IMR-90 (cell line): ENCODE measurements at regions not wholly inside any gene's neighbourhood (a gene's known extent, or its start where the extent isn't known, plus 50 kb on each side); places are given as distances from the start of the nearest gene placed in this dataset.

Source experiments
- BHLHE40 ChIP-seq: fragments of 150-350 bp; IDR thresholded peaks from 2 replicates; pipeline ENCODE4 v1.6.1; 2016; ENCODE audit warnings: mild to moderate bottlenecking, low read depth, low read length
- CEBPB ChIP-seq: IDR thresholded peaks from 2 replicates; pipeline ENCODE4 v1.6.1; 2012; ENCODE audit warnings: low read depth, low read length, improper control_type of control experiment
- CHD1 ChIP-seq: IDR thresholded peaks from 2 replicates; pipeline ENCODE4 v1.6.1; 2012; ENCODE audit warnings: low read depth, low read length, improper control_type of control experiment
- CTCF ChIP-seq: conservative IDR thresholded peaks from 2 replicates; pipeline ENCODE4 v1.5.1; 2012; ENCODE audit warnings: mild to moderate bottlenecking, low read depth, low read length, improper control_type of control experiment
- ELK1 ChIP-seq: fragments of 150-350 bp; IDR thresholded peaks from 2 replicates; pipeline ENCODE4 v1.6.1; 2016; ENCODE audit warnings: low read depth, mild to moderate bottlenecking, low read length, moderate library complexity, borderline replicate concordance
- FOS ChIP-seq: fragments of 150-350 bp; IDR thresholded peaks from 2 replicates; pipeline ENCODE4 v1.6.1; 2016; ENCODE audit warnings: low read depth, low read length
- MAZ ChIP-seq: IDR thresholded peaks from 2 replicates; pipeline ENCODE4 v1.6.1; 2012; ENCODE audit warnings: low read depth, mild to moderate bottlenecking, low read length, improper control_type of control experiment, moderate library complexity, borderline replicate concordance
- MXI1 ChIP-seq: IDR thresholded peaks from 2 replicates; pipeline ENCODE4 v1.6.1; 2012; ENCODE audit warnings: low read depth, mild to moderate bottlenecking, low read length, moderate library complexity, borderline replicate concordance
- POLR2A ChIP-seq: IDR thresholded peaks from 2 replicates; pipeline ENCODE4 v1.6.1; 2012; ENCODE audit warnings: mild to moderate bottlenecking, low read depth, low read length
- RAD21 ChIP-seq: IDR thresholded peaks from 2 replicates; pipeline ENCODE4 v1.6.1; 2012; ENCODE audit warnings: low read length, improper control_type of control experiment
- RCOR1 ChIP-seq: IDR thresholded peaks from 2 replicates; pipeline ENCODE4 v1.6.1; 2012; ENCODE audit warnings: mild to moderate bottlenecking, low read length, improper control_type of control experiment; ENCODE audit not compliant: insufficient replicate concordance
- RFX5 ChIP-seq: IDR thresholded peaks from 2 replicates; pipeline ENCODE4 v1.8.0; 2012; ENCODE audit warnings: low read depth, mild to moderate bottlenecking, low read length, moderate library complexity
- SMC3 ChIP-seq: fragments of 150-350 bp; IDR thresholded peaks from 2 replicates; pipeline ENCODE4 v1.6.1; 2016; ENCODE audit warnings: low read depth, mild to moderate bottlenecking, antibody characterized with exemption, low read length, moderate library complexity
- USF2 ChIP-seq: fragments of 150-350 bp; IDR thresholded peaks from 2 replicates; pipeline ENCODE4 v1.6.1; 2017; ENCODE audit warnings: mild to moderate bottlenecking, antibody characterized with exemption, low read length, low read depth

DNA sequence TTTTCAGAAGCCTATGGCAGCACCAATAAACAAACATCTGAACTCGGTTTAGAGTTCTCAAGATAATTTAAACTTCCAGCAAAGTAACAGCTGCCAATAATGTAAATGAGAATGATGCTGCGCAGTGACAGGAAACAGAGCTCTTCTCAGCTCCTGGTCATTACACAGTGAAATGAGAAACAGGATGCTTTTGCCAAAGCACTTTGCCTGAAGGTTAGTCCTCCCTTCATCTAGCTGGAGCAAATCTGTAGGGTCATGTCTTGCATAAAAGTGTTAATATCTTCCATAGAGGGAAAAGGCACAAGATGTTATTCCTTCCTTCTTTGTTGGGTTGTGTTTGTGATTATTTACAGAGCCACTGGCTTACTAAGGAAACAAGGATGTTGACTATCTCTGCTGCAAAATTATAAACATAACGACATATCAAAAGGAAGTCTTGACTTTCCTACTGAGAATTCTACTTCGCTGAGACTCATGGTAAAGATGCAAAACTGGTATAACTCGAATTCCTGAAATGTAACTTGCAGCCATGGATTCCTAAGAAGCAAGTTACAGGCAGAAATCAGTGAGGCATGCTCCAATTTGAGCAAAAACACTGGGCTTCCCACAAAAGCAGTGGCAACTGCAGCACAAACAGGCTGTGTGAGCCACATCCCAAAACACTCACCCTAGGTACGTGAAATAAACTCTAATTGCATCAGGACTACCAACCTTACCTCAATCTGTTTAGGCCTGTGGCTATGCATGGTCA is 102.5 kb upstream of the BEND6 start:
- TF ChIP-seq CTCF (no peak), USF2 (no peak), FOS (no peak), RFX5 (no peak), POLR2A (no peak), MAZ (no peak), MXI1 (no peak), RAD21 (no peak), ELK1 (no peak), RCOR1 (no peak), SMC3 (no peak), CEBPB (no peak), BHLHE40 (no peak), CHD1 (no peak)
